GM12872 (cell line): ENCODE measurements at regions not wholly inside any gene's neighbourhood (a gene's known extent, or its start where the extent isn't known, plus 50 kb on each side); places are given as distances from the start of the nearest gene placed in this dataset.

Experiments
- TF ChIP-seq, protein P1 (sequence below): IDR thresholded peaks from 3 replicates; pipeline ENCODE4 v1.5.1; 2011; ENCODE audit warnings: low read depth, mild to moderate bottlenecking, low read length, moderate library complexity; ENCODE audit not compliant: insufficient read depth

DNA sequence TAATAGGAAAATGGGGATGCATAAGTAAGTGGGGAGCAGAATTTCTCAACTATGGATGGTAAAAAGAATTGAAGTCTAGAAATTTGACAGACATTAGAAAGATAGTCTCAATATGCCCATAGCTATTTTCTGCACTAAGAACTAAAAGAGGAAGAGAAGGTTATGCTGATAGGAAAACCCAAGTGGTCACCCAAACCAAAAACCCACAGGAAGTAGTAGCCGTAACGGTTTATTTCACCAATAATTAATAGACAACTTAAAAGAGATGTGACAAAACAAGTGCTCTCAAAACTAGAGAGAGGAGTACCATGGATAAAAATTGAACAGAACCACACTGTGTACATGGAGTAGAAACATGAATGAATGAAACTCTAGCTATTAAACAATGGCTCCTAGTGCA, 295.4 kb downstream of the FSCB start:
- TF ChIP-seq, protein P1, sequence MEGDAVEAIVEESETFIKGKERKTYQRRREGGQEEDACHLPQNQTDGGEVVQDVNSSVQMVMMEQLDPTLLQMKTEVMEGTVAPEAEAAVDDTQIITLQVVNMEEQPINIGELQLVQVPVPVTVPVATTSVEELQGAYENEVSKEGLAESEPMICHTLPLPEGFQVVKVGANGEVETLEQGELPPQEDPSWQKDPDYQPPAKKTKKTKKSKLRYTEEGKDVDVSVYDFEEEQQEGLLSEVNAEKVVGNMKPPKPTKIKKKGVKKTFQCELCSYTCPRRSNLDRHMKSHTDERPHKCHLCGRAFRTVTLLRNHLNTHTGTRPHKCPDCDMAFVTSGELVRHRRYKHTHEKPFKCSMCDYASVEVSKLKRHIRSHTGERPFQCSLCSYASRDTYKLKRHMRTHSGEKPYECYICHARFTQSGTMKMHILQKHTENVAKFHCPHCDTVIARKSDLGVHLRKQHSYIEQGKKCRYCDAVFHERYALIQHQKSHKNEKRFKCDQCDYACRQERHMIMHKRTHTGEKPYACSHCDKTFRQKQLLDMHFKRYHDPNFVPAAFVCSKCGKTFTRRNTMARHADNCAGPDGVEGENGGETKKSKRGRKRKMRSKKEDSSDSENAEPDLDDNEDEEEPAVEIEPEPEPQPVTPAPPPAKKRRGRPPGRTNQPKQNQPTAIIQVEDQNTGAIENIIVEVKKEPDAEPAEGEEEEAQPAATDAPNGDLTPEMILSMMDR, result no peak

GRCh38 chr14:44204061-44204835, 302.8 kb downstream of the FSCB start:
- TF ChIP-seq, protein P1, result no peak

GRCh38 chr14:44180975-44181374, 326.1 kb downstream of the FSCB start:
- TF ChIP-seq, protein P1, result no peak

- TF ChIP-seq, protein P1, result no peak
These were observed 336.5 kb downstream of the FSCB start for GRCh38 chr14:44170556-44170955.

DNA sequence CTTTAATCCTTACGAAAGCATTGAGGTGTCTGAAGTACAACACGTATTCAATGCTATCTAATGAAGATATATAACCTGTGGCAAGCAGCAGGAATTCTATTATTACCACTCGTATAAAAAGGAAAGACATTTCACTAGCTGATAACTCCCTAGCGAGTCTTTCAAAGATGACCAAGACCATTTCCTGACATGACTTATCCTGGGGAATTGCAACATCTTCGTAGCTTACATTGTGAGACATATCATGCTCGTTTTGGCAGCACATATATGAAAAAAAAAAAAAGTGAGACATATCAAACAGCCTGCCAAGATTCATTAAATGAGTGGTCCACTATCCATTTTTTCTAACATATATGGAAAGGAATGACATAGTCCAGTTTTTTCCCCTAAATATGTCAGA, 337.0 kb downstream of the FSCB start:
- TF ChIP-seq, protein P1, result no peak

DNA sequence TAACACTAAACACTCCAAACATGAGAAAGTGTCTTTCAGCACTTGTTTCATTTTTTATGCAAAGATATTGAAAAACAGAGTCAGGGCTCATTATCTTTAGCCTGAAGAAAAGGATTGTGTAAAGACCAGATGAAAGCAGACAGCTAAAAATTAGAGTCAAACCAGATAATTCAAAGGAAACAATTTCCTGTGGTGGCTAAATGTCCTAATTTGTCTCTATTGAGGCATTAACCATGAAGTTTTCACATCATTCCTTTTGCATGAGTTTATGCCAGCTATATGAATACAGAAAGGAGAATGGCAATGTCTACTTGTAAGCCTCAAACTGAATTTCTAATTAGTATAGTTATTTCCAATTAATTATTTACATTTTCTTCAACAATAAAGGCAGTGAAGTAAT, 338.5 kb downstream of the FSCB start:
- TF ChIP-seq, protein P1, result no peak

DNA sequence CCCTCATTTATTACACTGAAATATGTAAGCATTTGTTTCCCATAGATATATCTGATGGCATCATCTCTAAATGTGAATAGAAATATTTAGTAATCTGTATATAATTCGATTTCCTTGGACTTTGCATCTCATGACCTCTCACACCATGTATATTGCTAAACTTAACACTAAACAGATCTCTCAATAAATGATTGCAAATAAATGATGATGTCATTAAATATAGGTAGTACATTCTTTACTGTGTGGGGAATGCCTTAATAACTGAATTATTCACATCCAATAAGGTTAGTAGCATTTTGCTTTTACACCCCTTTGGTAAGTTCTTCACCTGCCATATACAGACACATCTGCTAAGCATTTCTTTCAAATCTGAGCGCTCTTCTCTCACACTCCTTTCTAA, 340.5 kb downstream of the FSCB start:
- TF ChIP-seq, protein P1, result no peak
